HG03280 (cell line): ENCODE measurements at regions not wholly inside any gene's neighbourhood (a gene's known extent, or its start where the extent isn't known, plus 50 kb on each side); places are given as distances from the start of the nearest gene placed in this dataset.
"Not testable (repeated sequence)": the region's sequence is repeated elsewhere in the genome, so short reads cannot be mapped to it uniquely, and the experiment has no call there.

Source experiments
- ATAC-seq: cut with Tn5 transposase; IDR thresholded peaks from one replicate; pipeline ENCODE4 v1.9.1; 2021; ENCODE audit warnings: mild to moderate bottlenecking, moderate library complexity; ENCODE audit not compliant: unreplicated experiment

- ATAC-seq: no peak
Measured at GRCh38 chr13:69283301-69283700, 824.3 kb upstream of the ATXN8OS start.

DNA sequence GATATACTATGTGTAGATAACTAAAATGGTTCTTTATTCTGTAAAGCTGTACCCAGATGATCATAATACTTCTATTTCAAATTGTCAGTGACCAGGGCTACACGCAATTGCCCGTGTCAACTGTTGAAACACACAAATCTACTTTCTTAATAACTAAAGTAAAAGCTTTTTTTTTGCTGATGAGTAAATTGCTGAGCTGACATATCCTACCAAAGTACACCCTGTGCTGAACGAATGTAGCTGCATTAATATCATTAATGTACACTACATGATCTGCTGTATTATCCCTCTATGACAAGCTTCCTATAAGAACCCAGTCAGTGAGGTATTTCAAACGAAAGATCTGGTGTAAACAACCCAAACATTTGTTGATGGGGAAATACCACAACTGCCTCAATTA is 827.2 kb upstream of the ATXN8OS start:
- ATAC-seq: no peak

DNA sequence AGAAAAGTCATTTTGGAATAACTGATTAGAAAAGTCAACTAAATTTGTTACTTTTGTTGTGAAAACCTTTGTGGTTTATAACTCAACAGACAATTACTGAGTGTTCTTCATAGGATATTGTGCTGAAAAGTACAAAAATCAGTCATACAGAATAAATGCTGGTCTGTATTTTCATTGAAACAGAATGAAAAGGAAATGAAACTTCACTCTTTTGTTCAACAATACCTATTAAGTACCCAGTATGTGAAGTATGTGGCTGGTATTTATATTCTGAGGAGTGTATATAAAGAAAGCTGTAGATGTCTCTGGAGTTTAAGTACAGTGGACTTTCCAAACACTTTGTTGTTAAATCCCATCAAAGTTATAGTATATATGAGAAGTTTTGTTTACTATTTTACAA is 828.4 kb upstream of the ATXN8OS start:
- no peak for ATAC-seq

- ATAC-seq: no peak
Measured at GRCh38 chr13:69274231-69274630, 833.4 kb upstream of the ATXN8OS start.

GRCh38 chr13:69264362-69265334 is 843.0 kb upstream of the ATXN8OS start:
- ATAC-seq: no peak

DNA sequence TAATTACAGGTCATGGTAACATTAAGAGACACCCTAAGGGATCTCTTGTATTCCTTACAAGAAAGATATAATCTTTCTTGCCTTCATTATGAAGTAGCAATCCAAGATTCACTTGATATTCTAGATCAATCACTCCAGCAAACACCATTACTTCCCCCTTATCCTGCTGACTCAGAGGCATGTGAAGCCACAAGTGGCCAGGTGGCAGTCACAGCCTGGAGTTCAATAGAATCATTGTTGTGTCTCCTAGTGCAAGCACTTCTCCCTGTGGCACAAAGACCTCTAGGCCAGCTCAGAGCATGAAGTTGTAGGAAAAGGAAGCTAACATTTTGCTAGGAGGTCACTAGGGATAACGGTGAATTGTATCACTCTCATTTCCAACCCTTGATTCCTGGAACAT is 864.3 kb upstream of the ATXN8OS start:
- no peak for ATAC-seq

DNA sequence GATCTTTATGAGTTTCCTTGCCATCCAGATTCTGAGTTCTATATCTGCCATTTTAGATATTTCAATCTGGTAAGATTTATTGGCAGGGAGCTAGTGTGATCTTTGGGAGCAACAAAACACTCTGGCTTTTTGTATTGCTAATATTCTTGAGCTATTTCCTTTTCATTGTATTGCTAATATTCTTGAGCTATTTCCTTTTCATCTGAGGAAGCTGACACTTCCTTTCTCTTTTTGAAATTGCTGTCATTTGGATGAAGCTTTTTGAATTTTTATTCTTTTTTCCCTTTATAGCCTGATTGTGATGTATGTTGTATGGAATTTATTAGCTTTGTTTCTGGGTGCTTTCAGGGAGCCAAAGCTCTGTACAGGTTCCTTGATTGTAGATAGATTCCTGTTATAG is 873.5 kb upstream of the ATXN8OS start:
- no peak for ATAC-seq

- no peak for ATAC-seq
Measured at GRCh38 chr13:69226427-69226826, 881.2 kb upstream of the ATXN8OS start.

DNA sequence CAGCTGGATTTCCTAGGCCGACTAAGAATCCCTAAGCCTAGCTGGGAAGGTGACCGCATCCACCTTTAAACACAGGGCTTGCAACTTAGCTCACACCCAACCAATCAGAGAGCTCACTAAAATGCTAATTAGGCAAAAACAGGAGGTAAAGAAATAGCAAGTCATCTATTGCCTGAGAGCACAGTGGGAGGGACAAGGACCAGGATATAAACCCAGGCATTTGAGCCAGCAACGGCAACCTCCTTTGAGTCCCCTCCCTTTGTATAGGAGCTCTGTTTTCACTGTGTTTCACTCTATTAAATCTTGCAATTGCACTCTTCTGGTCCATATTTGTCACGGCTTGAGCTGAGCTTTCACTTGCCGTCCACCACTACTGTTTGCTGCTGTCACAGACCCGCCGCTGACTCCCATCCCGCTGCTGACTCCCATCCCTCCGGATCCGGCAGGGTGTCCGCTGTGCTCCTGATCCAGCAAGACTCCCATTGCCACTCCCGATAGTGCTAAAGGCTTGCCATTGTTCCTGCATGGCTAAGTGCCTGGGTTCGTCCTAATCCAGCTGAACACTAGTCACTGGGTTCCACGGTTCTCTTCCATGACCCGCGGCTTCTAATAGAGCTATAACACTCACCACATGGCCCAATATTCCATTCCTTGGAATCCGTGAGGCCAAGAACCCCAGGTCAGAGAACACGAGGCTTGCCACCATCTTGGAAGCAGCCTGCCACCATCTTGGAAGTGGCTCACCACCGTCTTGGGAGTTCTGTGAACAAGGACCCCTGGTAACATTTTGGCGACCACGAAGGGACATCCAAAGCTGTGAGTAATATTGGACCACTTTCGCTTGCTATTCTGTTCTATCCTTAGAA is 885.8 kb upstream of the ATXN8OS start:
- ATAC-seq: not testable (repeated sequence)

- no peak for ATAC-seq
Measured at GRCh38 chr13:69213396-69213795, 894.2 kb upstream of the ATXN8OS start.

DNA sequence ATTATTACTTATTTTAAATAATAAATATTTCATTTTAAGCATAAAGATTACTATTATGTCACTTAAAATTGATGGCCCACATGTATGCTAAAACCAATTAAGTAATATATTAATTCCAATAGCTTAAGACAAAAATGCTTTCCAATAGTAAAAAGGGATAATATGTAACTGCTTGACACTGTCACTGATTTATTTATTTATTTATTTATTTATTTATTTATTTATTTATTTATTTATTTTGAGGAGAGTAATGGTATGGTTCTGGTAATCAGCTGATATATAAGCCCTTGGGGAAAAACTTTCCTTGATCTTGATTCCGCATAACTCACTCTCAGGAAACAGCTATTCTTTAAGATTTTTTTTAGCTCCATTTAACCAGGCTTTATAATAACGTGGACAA is 903.0 kb upstream of the ATXN8OS start:
- no peak for ATAC-seq

GRCh38 chr13:69202996-69203395 is 904.6 kb upstream of the ATXN8OS start:
- ATAC-seq: no peak

- no peak for ATAC-seq
Measured at GRCh38 chr13:69199664-69200063, 908.0 kb upstream of the ATXN8OS start.

- no peak for ATAC-seq
Measured at GRCh38 chr13:69198706-69199105, 908.9 kb upstream of the ATXN8OS start.

DNA sequence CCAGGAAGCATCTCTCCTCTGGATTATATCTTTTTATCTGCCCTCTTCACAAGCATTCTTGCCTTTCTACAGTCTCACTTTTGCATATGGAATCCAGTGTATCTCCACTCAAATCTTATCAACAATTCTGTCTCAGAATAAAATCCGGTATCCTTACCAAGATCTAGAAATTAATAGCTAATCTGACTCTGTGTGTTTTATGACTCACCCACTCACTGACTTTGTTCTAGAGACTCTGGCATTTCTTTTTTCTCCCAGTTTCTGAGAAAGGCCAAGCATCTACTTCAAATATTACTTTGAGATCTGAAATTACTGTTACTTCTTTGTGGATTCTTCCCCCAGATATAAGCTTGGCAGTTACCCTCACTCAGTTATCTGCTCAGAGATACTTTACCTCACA is 913.5 kb upstream of the ATXN8OS start:
- ATAC-seq: no peak

- no peak for ATAC-seq
Measured at GRCh38 chr13:69180034-69180433, 927.6 kb upstream of the ATXN8OS start.

- no peak for ATAC-seq
Measured at GRCh38 chr13:69178000-69178399, 929.6 kb upstream of the ATXN8OS start.

GRCh38 chr13:69168436-69168835 is 939.2 kb upstream of the ATXN8OS start:
- no peak for ATAC-seq

GRCh38 chr13:69155136-69155535 is 952.5 kb upstream of the ATXN8OS start:
- ATAC-seq: no peak

DNA sequence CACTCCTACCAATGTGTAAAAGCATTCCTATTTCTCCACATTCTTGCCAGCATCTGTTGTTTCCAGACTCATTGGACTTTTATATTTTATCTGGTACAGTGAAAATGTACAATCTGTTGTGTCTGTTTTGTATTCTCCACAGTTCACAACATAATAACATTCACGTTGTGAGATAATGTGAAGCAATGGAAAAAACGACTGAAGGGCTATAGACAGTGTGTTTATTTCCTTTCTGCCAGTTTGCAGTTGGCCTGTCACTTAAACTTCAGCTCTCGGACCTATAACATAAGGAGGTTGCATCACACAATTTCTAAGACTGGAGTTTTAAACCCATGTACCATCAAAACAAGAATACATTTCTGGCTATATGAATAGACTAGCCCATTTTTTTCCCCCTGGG is 965.5 kb upstream of the ATXN8OS start:
- ATAC-seq: no peak

- no peak for ATAC-seq
Measured at GRCh38 chr13:69124996-69125395, 982.6 kb upstream of the ATXN8OS start.
